HG03342 (cell line): ENCODE measurements at regions not wholly inside any gene's neighbourhood (a gene's known extent, or its start where the extent isn't known, plus 50 kb on each side); places are given as distances from the start of the nearest gene placed in this dataset.

Experiments
- ATAC-seq: cut with Tn5 transposase; IDR thresholded peaks from one replicate; pipeline ENCODE4 v1.9.1; 2021; ENCODE audit warnings: mild to moderate bottlenecking, moderate library complexity; ENCODE audit not compliant: unreplicated experiment

DNA sequence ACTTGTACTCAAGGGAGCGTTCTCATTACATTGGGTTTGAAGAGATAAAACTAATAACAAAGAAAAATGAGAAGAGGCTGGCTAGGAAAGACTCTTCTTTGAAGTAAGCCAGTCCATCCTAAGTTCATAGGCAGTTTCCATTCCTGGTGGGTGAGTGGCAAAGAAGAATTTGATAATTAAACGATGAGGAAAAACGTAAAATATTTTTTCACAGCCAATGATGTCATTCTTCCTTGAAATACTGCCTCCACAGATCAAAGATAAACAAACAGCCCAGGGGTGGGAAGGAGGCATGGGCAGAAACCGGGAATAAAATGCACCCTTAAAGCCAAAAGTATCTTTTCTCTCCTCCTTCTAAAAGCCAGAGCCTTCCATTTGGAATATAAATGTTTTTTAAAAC lies 346.6 kb downstream of the PMP22 start:
- ATAC-seq = no peak

DNA sequence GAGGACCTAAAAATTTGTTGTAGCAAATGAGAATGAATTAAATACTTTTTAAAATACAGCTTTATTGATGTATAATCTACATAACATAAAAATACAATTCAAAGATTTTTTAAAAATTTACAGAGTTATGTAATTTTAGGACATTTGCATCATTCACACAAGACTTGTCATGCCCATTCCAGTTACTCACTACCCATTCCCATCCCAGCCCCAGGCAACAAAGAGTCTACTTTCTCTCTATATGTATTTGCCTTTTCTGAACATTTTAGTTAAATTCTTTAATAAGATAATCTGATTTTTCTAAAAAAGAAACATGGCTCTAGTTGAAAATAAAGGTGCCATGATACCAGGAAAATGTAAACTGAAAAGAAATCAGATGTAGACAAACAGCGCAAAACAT lies 354.2 kb downstream of the PMP22 start:
- ATAC-seq = no peak

DNA sequence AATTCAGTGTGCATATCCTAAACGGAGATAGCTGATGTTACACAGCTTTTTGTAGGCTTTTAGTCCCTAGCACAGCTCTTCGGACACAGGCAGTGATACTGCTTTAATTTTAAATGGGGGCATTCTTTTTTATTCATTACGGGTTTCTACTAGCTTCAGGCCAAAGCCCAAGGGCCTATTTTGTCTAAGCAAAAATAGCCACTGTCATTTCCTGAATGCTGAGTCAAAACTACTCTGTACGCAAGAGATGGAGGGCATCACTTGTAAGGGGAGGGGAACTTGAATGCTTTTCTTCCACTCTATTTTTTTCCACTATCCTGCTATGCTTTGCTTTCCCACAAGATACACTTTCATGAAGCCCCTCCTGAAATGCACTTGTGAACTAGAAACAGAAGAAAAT lies 360.7 kb downstream of the PMP22 start:
- no peak for ATAC-seq

- ATAC-seq = no peak
These were observed 361.3 kb downstream of the PMP22 start for GRCh38 chr17:14903854-14904253.

GRCh38 chr17:14902803-14903202 lies 362.3 kb downstream of the PMP22 start:
- no peak for ATAC-seq

DNA sequence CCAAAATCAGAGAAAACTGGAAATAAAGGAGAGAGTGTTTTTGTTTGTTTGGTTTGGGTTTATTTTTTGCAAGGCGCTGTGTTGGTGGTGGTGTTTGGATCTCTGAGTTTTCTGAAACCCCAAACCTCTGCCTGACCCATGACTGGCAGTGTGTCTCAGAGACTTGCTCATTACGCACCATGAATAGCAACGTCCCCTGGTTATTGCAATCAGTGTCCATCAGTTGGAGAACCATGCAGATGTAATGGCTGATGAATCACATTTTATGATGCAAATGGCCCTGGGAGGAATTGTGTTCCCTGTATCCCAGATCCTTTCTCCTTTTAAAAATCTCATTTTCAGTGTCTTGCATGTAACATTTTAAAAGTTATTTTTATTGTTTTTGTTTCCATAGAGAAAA lies 362.8 kb downstream of the PMP22 start:
- ATAC-seq = no peak

- ATAC-seq = no peak
These were observed 363.8 kb downstream of the PMP22 start for GRCh38 chr17:14901376-14901775.

GRCh38 chr17:14886200-14886739 lies 378.9 kb downstream of the PMP22 start:
- no peak for ATAC-seq

GRCh38 chr17:14882131-14882530 lies 383.0 kb downstream of the PMP22 start:
- ATAC-seq = no peak

DNA sequence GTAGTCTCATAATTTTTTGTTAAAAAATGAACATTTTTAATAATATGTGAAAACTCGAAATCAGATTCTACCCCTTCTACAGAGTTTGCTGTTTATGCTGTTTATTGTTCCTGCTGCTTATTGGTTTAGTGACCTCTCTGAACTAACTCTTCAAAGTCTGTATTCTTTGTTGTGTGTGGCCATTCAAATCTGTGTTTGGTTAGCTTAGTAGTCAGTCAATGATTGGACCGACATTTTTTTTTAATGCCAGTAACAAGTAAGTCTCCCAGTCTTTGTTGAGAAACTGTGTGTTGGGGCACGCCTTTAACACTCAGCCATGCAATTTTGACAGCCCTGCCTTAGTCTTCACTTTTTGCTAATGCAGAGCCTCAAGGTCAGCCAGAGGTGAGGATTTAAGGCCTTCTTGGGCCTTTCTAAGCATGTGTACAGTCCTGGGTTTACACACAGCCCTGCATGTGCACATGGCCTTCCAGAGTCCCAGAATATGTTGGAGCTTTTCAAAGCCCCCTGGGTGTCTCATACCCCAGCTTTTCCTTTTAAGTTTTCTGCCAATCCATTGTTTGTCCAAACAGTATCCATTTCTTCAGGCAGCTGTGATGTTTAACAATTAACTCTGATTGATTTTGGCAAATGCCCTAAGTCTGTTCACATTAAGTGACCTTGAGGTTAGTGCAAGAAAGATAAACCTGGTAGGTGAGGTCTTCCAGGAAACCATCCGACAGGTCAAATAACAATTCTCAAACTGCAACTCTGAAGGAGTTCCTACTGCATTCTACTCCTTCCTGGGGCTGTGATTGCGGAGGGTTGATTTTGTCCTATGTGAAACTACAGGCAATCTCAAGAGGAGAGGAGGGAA lies 389.3 kb downstream of the PMP22 start:
- no peak for ATAC-seq

DNA sequence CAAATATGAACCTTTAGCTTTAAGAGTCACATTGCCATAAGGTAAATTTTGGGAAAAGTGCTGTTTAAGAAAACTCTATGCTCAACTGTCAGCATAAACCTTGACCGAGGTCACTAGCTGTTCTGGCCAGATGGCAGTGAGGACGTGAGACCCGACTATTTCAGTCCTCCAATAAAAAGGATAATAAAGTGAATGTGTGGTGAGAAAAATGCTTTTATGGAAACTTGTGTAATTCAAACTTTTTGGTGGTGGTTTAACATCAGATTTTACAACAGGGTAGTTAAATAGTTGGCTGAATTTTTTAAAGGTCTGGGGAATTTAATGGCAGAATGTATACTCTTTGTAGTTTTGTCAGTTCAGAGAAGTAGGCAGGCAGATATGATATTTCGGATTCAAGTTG lies 391.1 kb downstream of the PMP22 start:
- ATAC-seq = no peak

DNA sequence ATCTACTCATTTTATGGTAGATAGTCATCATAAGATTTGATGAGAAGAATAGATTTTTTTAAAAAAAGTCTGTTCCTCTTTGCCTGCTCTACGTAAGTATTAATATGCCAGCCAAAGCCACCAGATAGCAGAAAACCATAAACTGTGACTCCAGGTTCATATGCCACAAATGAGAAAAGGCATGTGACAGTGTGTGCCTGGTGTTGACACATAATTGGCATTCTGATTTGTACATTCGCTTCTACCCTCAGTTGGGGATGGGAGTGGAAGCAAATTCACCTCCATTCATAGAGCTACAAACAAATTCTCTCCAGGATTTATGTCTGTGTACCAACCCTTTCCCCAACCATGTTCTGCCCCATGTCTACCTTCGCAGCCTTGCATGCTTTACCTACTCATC lies 391.6 kb downstream of the PMP22 start:
- ATAC-seq = no peak

DNA sequence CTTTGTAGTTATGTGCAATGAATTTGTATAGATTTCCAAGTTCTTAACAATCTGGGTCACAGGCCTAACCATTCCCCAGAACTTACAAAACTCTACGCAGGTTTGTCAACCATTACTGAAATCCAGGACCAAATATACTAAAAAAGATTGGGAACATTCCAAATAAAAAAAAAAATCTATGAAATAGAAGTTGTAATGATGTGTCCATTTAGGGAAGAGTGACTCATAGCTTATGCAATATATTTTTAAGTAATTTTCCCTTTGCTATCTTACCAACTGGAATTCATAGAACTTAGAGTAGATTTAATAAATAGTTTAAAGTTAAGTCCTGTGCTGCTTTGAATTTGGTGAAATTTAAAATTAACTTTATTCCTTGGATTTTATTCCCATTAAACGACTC lies 393.2 kb downstream of the PMP22 start:
- no peak for ATAC-seq

DNA sequence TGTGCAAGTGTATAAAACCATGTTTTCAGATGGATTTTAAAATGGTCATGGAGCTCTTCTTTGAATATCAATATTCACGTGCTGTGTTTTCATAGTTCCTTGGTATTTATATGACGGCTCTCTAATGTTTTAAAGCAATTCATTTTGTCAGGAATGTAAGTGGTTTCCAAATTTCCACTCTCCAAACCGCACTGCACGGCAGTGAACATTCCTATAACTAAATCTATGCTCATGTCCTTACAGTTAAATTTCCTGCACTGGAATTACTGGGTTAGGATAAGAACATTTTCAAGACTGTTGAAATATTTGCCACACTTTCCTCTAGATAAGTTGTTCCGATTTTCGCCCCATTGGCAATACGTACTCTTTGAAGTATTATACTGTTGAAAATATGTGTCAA lies 398.9 kb downstream of the PMP22 start:
- ATAC-seq = no peak

- ATAC-seq = no peak
These were observed 401.0 kb downstream of the PMP22 start for GRCh38 chr17:14864127-14864526.

- no peak for ATAC-seq
These were observed 405.6 kb downstream of the PMP22 start for GRCh38 chr17:14859542-14859941.

DNA sequence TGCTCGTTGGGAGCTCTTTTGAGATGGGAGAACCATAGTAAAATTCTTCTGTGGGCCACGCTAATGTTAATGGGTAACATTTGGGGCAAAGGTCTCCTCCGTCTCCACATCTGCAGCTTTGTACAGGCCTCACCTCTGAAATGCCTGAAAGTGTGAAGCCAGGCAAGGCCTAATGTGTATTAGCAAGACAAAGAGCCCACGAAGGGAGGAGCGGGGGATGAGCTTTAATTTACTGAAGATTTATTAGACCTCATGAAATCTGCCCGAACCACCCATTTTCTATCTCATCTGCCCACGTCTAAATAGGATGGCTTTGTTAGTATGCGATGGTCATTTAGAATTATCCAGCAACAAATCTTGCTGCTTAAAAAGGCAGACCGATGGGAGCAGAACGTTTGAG lies 408.9 kb downstream of the PMP22 start:
- ATAC-seq = no peak

DNA sequence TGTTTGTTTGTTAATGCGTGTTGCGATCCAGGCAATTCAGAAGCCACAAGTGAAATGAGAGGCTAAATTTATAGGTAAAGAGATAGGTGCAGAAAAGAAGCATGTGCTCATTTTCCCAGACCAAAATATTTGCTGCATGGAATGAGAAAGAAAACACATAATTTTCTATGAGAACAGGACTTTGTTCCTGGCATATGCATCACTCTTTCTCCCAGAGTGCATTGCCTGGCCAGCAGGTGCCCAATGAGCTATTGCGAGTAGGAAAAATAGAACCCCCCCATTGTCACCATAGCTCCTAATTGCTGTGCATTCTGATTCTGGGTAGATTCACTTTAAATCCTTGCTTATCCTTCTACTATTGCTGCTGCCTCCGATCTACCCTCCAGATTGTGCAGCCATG lies 410.4 kb downstream of the PMP22 start:
- ATAC-seq = no peak

- ATAC-seq = no peak
These were observed 419.4 kb downstream of the PMP22 start for GRCh38 chr17:14845591-14846281.

GRCh38 chr17:14843086-14843795 lies 421.9 kb downstream of the PMP22 start:
- no peak for ATAC-seq

DNA sequence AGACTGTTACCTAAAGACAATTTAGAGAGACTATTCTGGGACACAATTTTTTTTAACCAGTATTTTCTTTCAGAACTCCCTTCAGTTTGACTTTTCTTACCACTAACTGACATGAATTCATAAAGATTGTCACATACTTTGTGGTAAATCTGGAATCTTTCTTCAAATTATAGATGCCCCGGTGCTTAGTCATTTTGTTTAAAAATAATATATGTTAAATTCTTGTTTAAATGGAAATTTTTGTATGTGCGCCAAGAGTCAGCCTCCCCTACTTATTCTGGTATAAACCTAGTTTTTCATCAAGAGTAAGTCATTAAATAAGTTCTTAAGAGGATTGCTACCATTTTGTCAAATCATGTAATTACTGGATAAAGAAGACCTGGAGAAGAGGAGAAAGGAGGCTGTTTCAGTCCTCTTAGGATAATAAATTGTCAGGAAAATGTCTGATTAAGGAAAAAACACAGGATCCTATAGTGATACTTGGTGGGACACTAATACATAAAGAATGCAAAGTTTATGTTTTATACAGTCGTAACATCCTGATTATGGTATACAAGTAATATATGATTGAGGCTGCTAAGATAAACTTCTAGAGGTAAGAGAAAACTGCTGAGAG lies 424.4 kb downstream of the PMP22 start:
- no peak for ATAC-seq
